DMS79 treated with DMSO at 0.1 percent for 48 hours (cell line): ENCODE measurements at regions not wholly inside any gene's neighbourhood (a gene's known extent, or its start where the extent isn't known, plus 50 kb on each side); places are given as distances from the start of the nearest gene placed in this dataset.
"Not testable (repeated sequence)": the region's sequence is repeated elsewhere in the genome, so short reads cannot be mapped to it uniquely, and the experiment has no call there.

Experiments used
- DNase-seq: peaks from one replicate; lab custom pipeline; 2025; lab: John Stamatoyannopoulos, UW

GRCh38 chr14:22491683-22492621 lies 97.1 kb downstream of the DAD1 start:
- DNase-seq, result no peak

- DNase-seq, result not testable (repeated sequence)
Measured at GRCh38 chr14:22491053-22491452, 98.0 kb downstream of the DAD1 start.

- no peak for DNase-seq
Measured at GRCh38 chr14:22489957-22490950, 98.8 kb downstream of the DAD1 start.

GRCh38 chr14:22489244-22489545 lies 99.8 kb downstream of the DAD1 start:
- DNase-seq, result no peak

GRCh38 chr14:22488522-22489243 lies 100.3 kb downstream of the DAD1 start:
- DNase-seq, result no peak

- DNase-seq, result no peak
Measured at GRCh38 chr14:22487941-22488340, 101.1 kb downstream of the DAD1 start.

- no peak for DNase-seq
Measured at GRCh38 chr14:22487401-22487800, 101.6 kb downstream of the DAD1 start.

GRCh38 chr14:22486675-22487074 lies 102.3 kb downstream of the DAD1 start:
- no peak for DNase-seq

GRCh38 chr14:22485649-22486048 lies 103.4 kb downstream of the DAD1 start:
- no peak for DNase-seq

GRCh38 chr14:22485178-22485577 lies 103.8 kb downstream of the DAD1 start:
- DNase-seq, result no peak

GRCh38 chr14:22484632-22485031 lies 104.4 kb downstream of the DAD1 start:
- no peak for DNase-seq

GRCh38 chr14:22483863-22484593 lies 105.0 kb downstream of the DAD1 start:
- DNase-seq, result no peak

GRCh38 chr14:22482782-22483553 lies 106.1 kb downstream of the DAD1 start:
- no peak for DNase-seq

GRCh38 chr14:22482085-22482694 lies 106.8 kb downstream of the DAD1 start:
- DNase-seq, result no peak

- no peak for DNase-seq
Measured at GRCh38 chr14:22481546-22481945, 107.5 kb downstream of the DAD1 start.

GRCh38 chr14:22479776-22480464 lies 109.1 kb downstream of the DAD1 start:
- no peak for DNase-seq

- DNase-seq, result no peak
Measured at GRCh38 chr14:22479132-22479531, 109.9 kb downstream of the DAD1 start.

GRCh38 chr14:22478670-22479069 lies 110.4 kb downstream of the DAD1 start:
- DNase-seq, result no peak

- DNase-seq, result no peak
Measured at GRCh38 chr14:22478247-22478646, 110.8 kb downstream of the DAD1 start.
